HG03095 (cell line): ENCODE measurements at regions not wholly inside any gene's neighbourhood (a gene's known extent, or its start where the extent isn't known, plus 50 kb on each side); places are given as distances from the start of the nearest gene placed in this dataset.

Source experiments
- ATAC-seq: cut with Tn5 transposase; IDR thresholded peaks from one replicate; pipeline ENCODE4 v1.9.1; 2021; ENCODE audit warnings: moderate library complexity; ENCODE audit not compliant: unreplicated experiment

DNA sequence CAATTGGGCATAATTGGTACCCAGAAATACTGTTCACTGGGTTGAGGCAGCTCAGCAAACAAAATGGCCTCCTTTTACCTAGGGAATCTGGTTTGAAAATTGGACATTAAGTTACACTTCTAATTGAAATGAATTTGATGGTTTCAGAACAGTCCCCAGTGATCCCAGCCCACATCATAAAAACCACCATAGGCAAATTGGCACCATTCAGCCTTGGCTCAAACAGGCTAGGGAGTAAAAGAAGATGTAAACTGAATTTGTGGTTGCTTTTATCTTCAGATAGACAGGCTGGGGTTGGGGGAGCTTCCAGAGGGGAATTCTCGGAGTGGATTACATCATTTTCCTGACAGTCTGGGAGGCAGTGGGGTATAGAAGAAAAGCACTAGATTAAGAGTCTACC lies 576.5 kb downstream of the MID1IP1 start:
- ATAC-seq, result no peak

DNA sequence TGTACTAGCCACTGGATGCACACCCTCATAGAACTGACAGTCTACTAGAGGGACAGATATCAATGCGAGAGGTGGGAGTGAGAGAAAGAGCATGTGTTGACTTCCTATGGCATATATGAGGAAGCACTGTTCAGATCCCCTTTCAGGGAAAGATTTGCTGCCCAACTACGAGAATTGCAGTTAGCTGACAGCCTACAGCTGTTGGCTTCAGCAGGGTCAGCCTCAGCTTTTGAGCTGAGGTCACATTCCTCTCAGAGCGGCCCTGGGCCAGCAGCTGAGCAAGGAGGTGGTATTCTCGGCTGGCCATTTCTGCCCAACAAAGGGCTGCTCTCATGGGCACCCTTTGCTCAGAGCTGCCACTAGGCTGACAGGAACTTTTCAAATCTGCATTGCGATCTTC lies 580.2 kb downstream of the MID1IP1 start:
- ATAC-seq, result no peak

DNA sequence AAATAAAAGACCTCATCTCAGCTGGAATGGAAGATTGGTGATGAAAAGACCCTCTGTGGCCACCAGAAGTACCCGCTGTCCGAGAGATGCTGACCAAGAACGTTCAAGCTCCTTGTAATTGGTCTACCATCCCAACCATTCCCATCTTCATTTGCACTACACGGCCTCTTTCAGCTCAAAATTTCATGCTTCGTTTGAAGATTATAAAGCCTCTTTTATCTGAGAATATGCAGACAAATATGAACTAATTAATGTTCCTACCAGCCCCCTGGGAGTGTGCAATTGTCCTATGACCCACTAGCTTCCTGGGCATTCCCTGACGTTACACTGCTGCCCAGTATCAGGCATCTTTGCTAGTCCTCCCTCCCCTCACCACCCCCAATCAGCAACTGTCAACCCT lies 583.7 kb downstream of the MID1IP1 start:
- ATAC-seq, result no peak

DNA sequence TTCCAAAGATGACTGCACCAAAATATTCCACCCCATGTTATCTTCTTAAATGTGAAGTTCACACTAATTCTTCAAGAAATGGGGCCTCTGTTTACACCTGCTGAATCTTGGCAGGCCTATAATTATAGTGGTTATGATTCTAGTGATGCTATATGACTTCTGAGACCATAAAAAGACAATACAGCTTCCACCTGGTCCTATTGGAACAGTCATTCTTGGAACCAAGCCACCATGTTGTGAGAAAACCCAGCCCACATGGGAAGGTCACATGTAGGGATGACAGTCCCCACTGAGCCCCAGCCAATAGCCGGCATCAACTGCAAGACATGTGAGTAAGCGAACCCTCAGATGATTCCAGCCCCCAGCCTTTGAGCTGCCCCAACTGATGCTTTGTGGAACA lies 587.5 kb downstream of the MID1IP1 start:
- no peak for ATAC-seq

DNA sequence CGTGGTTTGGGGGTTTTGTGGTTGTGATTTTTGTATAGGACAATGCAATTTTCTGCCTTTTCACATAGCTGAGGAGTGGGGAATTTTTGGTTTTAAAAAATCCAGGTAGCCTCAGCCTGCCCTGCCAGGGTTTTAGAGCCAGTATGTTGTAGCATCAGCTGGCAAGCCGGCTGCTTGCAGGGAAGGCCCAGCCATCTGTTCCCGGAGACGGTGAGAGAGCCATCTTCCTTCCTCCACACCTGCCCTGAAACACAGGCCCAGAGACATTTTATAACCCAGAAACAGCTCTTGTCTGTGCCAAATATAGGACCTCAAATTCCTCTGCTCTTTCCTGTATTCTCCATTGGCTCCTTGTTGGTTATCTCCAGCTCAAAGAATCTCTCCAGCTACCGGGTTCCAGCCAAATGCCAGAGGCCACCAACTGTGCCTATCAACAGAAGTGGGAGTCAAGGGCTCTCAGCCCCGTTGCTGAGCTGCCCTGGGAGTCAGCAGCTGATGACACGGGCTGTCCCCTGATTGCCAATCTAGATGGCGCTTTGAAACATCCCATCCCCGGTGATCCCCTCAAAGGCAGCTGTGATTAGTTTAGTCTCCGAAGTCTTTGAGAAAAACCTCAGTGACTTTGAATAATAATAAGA lies 595.2 kb downstream of the MID1IP1 start:
- ATAC-seq, result no peak

DNA sequence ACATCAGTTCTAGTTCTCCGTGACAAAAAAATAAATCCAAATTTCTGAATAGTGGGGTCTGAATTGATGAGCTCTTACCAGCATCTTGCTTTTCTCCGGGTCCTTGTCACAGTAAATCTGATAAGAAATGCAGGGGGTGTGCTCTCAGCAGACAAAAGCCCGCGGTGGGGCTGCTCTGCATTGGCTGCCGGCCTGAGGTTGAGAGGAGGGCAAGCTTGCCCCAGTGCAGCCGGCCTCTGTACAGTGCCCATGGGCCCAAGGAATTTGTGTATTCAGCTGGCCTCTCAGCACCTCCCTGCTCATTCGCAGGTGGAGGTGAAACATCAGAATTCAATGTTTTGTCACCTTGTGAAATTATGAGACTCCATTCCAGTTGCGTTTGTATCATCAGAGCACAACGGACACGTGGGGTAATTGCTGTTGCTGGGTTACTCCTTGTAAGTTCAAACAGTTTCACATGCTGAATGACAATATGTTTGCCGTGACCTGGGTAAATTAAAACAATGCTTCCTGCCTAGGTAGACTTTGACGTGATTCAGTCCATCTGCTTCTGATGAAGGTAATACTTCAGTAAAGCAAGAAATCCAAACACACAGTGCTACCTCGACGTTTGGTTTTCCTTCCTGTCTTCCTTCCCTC lies 596.4 kb downstream of the MID1IP1 start:
- no peak for ATAC-seq

DNA sequence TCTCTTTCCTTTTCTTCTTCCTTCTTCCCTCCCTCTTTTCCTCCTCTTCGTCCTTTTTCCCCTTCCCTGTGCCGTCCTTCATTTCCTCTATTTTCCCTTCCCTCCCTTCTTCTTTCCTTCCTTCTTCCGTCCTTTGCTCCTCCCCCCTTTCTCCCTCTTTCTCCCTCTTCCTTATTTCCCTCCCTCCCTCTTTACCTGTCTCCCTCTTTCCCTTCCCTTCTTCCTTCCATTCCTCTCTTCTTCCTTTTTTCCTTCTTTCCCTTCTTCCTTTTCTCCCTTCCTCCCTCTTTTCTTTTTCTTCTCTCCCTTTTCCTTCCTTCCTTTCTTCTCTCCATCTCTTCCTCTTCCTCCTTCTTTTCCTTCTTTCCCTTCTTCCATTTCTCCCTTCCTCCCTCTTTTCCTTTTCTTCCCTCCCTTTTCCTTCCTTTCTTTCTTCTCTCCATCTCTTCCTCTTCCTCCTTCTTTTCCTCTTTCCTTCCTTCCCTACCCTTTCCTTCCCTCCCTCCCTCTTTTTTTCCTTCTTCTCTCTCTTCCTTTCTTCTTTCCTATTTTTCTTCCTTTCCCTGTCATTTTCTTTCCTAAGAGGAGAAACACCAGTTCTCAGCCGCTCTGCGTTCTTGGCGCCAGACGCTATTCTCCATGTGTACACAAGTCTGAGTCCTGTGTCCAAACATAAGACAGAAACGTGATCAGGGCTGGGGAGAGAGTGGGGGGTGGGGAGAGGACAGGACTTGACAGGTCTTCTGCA lies 597.1 kb downstream of the MID1IP1 start:
- no peak for ATAC-seq

DNA sequence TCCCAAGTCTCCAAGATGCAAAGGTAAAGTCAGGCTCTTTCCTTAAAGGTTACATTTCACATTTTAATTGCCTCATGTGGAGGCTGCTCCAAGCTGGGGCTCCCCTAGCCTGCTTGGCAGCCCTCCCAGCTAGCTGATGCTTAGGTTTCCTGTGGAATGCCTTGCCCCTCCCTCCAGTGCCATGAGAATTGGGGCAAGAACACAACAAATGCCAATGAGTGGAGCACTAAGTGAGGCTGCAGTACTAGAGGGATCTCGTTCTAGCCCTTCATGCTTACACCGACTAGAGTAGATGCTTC lies 597.7 kb downstream of the MID1IP1 start:
- ATAC-seq, result no peak

DNA sequence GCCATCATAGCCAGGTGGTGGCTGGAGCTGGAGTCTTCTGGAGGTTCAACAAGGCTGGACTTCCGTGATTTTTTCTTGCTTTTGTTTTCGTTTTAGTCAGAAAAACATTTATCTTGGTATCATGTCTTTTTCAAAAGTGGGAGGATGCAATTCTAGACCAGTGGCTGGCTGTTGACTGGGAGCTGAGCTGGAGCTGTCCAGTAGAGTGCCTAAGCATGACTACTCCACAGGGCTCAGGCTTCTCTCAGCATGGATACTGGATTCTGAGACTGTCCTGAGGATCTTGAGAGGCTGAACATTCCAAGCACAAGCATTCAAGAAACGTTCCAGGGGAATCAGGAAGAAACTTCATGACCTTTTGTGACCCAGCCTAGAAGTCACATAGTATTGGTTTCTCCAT lies 598.1 kb downstream of the MID1IP1 start:
- no peak for ATAC-seq

DNA sequence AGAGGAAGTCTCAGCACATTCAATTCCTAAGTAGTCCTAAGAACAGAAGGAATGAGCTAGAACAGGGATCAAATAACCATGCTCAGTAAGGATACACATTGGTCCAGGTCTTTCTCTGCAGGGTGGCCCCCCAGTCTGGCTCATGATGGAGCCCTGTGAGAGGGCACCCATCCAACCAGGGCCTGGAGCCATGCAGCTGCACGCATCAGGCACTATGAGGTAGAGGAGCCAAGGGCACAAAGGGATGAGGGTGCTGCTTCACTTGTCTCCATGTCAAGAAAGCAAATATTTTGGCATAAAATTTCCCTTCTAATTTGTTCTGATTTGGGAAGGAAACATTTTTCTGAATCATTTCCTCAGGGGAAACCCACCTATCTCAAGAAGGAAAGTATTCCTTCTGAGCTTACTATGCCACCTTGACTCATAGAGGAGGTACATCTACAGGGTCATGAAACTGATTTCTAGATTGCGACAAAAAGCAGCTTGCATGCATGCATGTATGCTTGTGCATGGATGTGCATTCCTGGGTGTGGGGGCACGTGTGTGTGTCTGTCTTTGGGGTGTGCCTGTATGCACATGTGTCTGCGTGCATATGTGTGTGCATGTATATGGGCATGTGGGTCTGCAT lies 600.3 kb downstream of the MID1IP1 start:
- ATAC-seq, result no peak

DNA sequence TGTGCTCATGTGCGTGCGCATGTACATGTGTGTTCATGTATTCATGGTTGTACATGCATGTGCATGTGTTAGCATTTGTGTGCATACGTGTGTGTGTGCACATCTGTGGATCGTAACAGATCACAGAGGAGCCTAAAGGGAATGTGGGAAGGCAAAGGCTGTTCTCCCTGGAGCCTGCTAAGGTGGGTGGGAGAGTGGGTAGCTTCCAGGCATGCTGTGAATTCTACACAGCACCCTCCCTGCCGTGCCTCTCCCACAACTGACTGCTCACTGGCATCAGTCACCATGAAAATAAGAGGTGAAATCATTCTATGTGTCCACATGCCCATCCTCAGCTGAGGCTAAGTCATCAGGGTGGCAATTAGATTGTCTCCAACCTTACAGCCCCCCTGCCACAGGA lies 600.9 kb downstream of the MID1IP1 start:
- no peak for ATAC-seq

DNA sequence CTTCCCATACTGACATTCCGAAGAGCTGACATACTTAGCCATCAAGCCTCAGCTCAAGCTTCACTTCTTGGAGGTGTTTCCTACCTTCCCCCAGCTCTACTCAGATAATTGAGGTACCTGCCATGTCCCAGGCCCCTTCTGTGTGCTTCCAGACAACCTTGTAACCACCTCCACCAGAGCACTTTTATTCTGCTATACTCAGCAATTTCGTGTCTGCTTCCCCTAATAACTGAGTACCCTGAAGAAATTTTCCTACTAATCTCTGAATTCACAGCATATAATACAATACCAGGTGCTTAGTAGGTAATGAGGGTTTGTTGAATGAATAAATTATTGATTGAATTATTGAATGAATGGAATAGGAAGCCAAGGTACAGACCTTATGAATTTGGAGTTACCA lies 605.5 kb downstream of the MID1IP1 start:
- no peak for ATAC-seq

DNA sequence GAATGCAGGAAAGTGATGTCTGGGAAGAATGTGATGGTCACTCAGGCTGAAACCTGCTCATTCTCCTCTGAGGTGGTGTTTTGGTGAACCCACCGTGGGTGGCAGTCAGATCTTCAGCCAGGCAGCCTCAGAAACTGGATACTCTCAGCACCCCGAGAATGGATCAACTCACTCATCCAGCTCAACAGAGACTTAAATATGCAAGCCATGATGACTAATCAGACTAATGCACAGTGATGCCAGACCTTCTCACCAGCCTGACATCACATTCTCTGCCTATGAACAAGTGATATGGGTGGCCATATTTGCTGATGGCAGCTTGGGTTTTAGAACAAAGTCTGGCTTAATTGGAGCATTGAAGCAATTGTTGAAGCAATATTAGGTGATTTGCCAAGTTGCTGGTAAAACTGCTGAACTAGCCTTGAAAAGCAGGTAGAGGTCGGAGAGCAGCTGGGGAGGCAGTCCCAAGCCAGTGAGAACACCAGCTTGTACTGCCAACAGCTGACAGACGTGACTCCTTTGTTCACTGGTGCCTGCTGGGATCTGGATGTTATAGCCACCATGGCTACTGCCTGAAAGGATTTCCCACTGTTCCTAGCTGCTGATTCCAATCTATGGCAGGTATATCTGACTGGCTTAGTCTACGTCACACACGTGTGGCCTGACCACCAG lies 608.1 kb downstream of the MID1IP1 start:
- no peak for ATAC-seq

DNA sequence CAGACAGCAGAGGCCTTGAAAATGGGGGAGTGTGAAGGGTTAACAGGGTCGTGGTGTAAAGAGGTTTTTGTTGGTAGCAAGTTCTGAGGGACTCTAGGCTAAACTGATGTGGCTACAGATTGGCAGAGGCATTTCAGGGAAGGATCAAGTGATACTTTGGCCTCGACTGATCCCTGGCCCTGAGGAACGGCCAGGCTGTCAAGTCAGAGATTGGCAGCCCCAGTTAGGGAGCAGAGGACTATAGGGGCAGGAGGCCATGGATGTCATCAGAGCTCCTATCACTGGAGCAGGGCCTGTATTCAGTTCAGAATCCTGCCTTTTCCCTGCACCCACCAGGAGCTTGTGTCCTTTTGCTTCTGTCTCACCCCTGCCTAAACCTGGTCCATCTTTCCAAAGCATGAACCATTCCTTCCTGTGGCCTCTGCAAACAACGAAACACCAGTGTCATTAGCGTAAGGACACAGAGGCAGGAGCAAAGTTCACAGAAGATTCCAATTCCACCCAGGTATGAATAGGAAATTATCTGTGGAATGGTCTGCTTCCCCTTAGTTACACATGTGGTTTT lies 613.1 kb downstream of the MID1IP1 start:
- no peak for ATAC-seq

DNA sequence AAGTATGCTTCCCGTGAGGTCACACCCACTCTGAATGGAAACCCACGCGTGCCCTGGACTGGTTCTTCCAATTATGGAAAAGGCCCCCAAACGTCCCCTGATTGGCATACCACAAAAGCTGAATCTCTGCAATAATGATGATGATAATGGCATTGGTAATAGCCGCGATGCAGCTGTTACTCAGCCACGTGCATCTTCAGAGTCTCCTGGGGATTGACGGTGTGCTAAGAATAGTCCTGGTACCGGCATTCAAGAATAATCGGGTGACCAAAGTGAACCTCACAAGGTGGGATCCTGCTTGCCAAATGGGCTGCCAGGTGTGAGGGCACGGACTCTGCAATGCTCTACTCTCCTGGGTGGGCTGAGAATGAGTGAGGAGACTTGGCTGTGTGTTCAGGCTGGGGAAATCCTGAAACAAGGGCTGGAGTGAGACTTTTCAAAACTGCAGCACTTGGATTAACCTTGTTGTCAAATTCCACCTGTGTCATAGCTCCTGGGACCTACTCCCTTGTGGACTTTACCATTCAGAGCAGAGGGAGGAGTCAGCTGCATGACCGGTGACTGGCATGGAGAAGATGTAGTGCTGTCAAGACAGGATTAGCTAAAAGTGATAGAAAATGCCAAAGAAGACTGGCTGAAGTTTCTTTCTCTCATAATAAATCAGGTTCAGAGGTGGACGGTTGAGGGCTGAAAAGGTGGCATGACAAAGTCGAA lies 615.4 kb downstream of the MID1IP1 start:
- no peak for ATAC-seq

DNA sequence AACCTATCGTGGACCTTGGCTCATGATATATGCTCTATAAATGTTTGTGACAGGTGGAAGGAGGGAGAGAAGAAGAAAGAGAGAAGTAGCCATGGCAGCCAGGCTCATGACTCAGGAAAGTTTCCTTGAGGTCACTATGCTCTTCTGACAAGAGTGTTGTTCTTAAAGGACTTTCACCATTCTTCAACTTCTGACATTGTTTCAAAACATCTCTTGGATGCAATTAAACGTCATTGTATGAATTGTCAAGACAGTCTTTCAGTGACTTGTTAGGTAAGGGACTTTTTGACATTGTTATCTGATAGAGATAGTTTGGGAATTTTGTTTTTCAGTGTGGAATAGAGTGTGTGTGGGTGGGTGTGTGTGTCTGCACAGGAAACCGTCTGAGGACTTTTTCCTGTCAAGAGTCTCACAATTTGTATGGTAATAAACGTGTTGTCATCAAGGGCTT lies 617.0 kb downstream of the MID1IP1 start:
- ATAC-seq, result no peak

DNA sequence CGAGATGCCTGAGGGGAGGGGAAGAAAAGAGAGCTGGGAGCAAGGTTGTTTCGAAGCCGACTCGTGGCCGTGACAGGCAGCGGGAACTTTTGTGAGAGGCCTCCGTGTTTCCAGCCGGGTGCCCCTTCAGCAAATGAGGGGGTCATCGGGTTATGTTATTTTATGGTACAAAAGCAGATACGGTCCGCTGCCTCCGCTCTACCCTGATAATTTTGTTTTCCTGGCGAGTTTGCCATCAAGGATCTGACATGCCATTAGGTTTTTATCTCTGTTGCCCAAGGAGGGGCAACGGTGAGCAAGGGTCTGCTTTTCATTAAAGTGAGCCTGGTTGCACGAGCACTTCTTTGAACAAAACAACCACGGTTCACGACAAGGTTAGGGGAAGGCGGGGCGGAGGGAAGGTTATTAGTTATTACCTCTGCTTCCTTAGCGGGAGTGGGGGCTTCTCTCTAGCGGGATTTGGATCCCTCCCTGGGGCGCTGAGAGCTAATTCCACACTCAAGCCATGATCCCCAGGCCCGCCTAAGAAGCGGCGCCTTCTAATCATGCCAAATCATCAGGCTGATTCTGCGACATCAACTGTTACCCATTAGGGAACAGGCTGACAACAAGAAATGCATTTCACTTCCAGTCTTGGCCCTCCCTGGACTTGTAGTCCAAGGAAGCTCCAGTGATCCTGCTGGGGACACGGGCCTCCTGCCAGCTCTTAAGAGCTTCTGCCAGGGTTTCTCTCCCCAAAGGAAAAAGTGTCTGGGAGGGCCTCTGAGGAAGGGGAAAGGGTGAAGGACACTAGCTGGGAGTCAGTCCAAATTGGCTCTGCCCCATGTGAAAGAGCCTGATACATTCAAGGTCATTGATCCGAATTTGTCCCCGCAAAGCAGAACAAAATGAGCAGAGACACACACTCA lies 617.7 kb downstream of the MID1IP1 start:
- no peak for ATAC-seq

DNA sequence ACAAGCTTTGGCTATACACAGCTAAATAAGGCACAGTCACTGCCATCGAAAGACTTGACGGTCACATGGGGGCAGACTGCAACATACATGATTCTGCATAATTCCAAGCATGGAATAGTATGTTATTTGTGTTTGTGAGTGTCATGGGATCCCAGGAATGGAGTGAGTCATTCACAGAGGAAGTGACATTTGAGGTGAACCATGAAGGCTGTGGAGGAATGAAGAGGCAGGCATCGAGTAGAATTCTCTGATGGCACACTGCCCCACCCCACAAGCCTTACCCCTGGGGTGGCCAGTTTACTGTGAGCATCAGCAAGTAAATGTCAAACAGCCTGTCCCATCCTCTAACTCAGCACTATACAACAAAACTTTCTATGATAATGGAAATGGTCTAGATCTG lies 619.7 kb downstream of the MID1IP1 start:
- no peak for ATAC-seq

DNA sequence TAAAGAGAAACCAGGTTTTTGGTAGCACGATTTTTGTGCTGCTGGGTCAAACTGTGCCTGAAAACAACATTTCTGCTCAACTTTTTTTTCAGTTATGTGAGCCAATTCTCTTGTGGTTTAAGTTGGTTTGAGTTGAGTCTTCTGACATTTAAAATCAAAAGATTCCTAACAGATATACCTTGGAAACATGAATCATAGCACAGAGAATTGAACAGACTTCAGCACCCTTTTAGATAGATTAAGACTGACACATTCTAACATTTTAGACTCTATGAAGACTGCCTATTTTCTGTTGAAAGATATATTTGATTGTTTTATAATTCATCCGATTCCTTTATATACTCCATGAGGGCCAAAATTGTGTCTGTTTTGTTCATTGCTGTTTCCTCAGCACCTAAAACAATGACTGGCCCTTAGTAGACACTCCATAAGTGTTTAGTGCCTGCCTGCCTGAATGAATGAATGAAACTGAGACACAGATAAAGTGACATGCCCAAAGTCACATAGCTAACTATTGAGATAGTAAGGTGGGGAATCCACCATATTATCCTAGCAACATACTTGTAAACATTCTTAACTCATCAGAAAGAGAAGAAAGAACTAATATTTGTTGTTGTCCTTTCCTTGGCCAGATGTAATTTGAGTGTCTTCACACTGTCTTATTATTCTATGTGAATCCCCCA lies 624.0 kb downstream of the MID1IP1 start:
- ATAC-seq, result no peak
